HCT116 (cell line): ENCODE measurements at regions not wholly inside any gene's neighbourhood (a gene's known extent, or its start where the extent isn't known, plus 50 kb on each side); places are given as distances from the start of the nearest gene placed in this dataset.

Experiments used
- CEBPB ChIP-seq: IDR thresholded peaks from 2 replicates; pipeline ENCODE4 v1.6.1; 2012; ENCODE audit warnings: low read depth
- EZH2 ChIP-seq: fragments of 200-600 bp; sonication (generic); IDR thresholded peaks from 2 replicates; pipeline ENCODE4 v1.6.1; 2017; ENCODE audit warnings: antibody characterized with exemption, mixed run types
- EZH2phosphoT487 ChIP-seq: fragments of 200-600 bp; IDR thresholded peaks from 2 replicates; pipeline ENCODE4 v1.6.1; 2018; ENCODE audit warnings: antibody characterized with exemption, borderline replicate concordance
- FOSL1 ChIP-seq: IDR thresholded peaks from 2 replicates; pipeline ENCODE4 v1.6.1; 2012; ENCODE audit warnings: low read depth
- POLR2A ChIP-seq: IDR thresholded peaks from 2 replicates; pipeline ENCODE4 v1.7.0; 2011; ENCODE audit warnings: borderline replicate concordance; ENCODE audit not compliant: insufficient read depth, insufficient read length; ENCODE audit errors: extremely low read depth
- SP1 ChIP-seq: IDR thresholded peaks from 2 replicates; pipeline ENCODE4 v1.6.1; 2012; ENCODE audit warnings: low read depth
- TF ChIP-seq, protein P1 (sequence below), 3 experiments: fragments of 200-600 bp in 1 of 3; sonication (generic) in 1 of 3; IDR thresholded peaks in 2 of 3; conservative IDR thresholded peaks in 1 of 3; 2 replicates each; pipeline ENCODE4 v1.5.1; 2012 to 2017; ENCODE audit warnings: low read depth in 2 of 3, low read length in 2 of 3, antibody characterized with exemption in 1 of 3, borderline replicate concordance in 1 of 3, control low read depth in 1 of 3, mild to moderate bottlenecking in 1 of 3, mixed read lengths in 1 of 3, mixed run types in 1 of 3, moderate library complexity in 1 of 3; ENCODE audit not compliant: insufficient read depth in 1 of 3

DNA sequence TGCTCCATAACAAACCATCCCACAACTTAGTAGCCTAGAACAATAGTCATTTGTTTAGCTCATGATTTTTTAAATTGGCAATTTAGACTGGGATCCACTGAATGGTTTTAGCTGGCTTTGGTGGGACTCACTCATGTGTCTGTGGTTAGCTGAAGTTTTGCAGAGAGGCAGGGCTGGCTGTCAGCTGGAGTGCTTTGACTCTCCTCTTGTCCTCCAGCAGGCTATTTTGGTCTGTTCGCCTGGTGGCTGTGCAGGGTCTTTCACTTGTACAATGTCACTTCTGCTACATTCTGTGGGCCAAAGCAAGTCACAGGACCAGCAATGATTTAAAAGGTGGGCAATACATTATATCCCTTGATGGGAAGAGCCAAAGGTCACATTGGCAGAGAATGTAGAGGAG, 1146.5 kb downstream of the ROBO2 start:
- TF ChIP-seq SP1: no peak
- TF ChIP-seq, protein P1, sequence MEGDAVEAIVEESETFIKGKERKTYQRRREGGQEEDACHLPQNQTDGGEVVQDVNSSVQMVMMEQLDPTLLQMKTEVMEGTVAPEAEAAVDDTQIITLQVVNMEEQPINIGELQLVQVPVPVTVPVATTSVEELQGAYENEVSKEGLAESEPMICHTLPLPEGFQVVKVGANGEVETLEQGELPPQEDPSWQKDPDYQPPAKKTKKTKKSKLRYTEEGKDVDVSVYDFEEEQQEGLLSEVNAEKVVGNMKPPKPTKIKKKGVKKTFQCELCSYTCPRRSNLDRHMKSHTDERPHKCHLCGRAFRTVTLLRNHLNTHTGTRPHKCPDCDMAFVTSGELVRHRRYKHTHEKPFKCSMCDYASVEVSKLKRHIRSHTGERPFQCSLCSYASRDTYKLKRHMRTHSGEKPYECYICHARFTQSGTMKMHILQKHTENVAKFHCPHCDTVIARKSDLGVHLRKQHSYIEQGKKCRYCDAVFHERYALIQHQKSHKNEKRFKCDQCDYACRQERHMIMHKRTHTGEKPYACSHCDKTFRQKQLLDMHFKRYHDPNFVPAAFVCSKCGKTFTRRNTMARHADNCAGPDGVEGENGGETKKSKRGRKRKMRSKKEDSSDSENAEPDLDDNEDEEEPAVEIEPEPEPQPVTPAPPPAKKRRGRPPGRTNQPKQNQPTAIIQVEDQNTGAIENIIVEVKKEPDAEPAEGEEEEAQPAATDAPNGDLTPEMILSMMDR (IDR thresholded peaks at IDR 0.05 in 2 of 3, conservative IDR thresholded peaks at IDR 0.05 in 1 of 3; ENCODE audit: borderline replicate concordance in 1 of 3, insufficient read depth in 1 of 3, low read depth in 2 of 3, low read length in 2 of 3): no peak
- TF ChIP-seq EZH2phosphoT487: no peak
- no peak for TF ChIP-seq EZH2
- no peak for TF ChIP-seq POLR2A
- TF ChIP-seq FOSL1: no peak
- no peak for TF ChIP-seq CEBPB
